ENCODE measurements at regions not wholly inside any gene's neighbourhood (a gene's known extent, or its start where the extent isn't known, plus 50 kb on each side); places are given as distances from the start of the nearest gene placed in this dataset.

DNA sequence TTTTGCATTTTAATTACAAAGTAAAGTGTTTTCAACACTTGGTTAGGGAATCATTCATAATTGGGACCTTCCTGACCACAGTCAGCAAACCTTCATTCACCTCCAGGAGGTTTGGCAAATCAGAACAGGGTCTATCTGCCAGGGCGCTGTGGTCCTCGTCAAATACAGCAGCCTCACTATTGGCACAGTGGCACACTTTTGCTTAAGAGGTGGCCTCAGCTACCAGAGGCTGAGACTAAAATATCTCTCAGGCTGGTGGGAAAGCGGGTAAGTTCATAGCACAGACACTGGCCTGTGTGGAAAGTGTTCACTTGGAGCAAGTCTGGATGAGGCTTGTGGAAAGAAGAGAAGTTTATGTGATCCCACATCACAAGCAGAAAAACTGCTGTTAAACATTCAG is 268.6 kb upstream of the DAPK1 start:
- Histone ChIP-seq H4K20me1 (replicated peaks; ENCODE audit: insufficient read depth) (no peaks in the 10 kb centered on the region), H3K9me2 (ENCODE audit: insufficient read depth) (no peaks in the 10 kb centered on the region), H3K79me2 (replicated peaks; ENCODE audit: insufficient read depth) (no peaks in the 10 kb centered on the region), H3K4me3 (no peak overlapping the region), H3K27me3 (ENCODE audit: insufficient read depth) (no peaks in the 10 kb centered on the region), H3F3A (replicated peaks; ENCODE audit: low read depth) (no peaks in the 10 kb centered on the region), H3K4me1 (ENCODE audit: insufficient read depth) (no peaks in the 10 kb centered on the region; the same call in 1 of the 2 replicates), H3K27ac (ENCODE audit: low read depth) (no peak overlapping the region), H3K36me3 (ENCODE audit: insufficient read depth) (no peaks in the 10 kb centered on the region), H2AFZ (no peak overlapping the region), H3K4me2 (no peak overlapping the region)
- no peak overlapping the region for H3K27ac Mint-ChIP-seq
- H3K9me3 Mint-ChIP-seq, result no peaks in the 10 kb centered on the region
- H3K4me3 Mint-ChIP-seq, result no peak overlapping the region
- no peak for TF ChIP-seq CREB1 (CRISPR knock-in tag; IDR thresholded peaks at IDR 0.05; ENCODE audit: low read depth)
- TF ChIP-seq NANOG (IDR thresholded peaks at IDR 0.05; ENCODE audit: borderline replicate concordance), result no peak
- no peak for TF ChIP-seq EZH2 (IDR thresholded peaks at IDR 0.05; ENCODE audit: low read depth, unreplicated experiment)
- TF ChIP-seq ZNF114 (CRISPR knock-in tag; IDR thresholded peaks at IDR 0.05), result no peak
- TF ChIP-seq STAT1 (IDR thresholded peaks at IDR 0.05; ENCODE audit: unreplicated experiment), result no peak
- no peak for TF ChIP-seq REST (IDR thresholded peaks at IDR 0.05; ENCODE audit: unreplicated experiment)
- TF ChIP-seq, protein P1, sequence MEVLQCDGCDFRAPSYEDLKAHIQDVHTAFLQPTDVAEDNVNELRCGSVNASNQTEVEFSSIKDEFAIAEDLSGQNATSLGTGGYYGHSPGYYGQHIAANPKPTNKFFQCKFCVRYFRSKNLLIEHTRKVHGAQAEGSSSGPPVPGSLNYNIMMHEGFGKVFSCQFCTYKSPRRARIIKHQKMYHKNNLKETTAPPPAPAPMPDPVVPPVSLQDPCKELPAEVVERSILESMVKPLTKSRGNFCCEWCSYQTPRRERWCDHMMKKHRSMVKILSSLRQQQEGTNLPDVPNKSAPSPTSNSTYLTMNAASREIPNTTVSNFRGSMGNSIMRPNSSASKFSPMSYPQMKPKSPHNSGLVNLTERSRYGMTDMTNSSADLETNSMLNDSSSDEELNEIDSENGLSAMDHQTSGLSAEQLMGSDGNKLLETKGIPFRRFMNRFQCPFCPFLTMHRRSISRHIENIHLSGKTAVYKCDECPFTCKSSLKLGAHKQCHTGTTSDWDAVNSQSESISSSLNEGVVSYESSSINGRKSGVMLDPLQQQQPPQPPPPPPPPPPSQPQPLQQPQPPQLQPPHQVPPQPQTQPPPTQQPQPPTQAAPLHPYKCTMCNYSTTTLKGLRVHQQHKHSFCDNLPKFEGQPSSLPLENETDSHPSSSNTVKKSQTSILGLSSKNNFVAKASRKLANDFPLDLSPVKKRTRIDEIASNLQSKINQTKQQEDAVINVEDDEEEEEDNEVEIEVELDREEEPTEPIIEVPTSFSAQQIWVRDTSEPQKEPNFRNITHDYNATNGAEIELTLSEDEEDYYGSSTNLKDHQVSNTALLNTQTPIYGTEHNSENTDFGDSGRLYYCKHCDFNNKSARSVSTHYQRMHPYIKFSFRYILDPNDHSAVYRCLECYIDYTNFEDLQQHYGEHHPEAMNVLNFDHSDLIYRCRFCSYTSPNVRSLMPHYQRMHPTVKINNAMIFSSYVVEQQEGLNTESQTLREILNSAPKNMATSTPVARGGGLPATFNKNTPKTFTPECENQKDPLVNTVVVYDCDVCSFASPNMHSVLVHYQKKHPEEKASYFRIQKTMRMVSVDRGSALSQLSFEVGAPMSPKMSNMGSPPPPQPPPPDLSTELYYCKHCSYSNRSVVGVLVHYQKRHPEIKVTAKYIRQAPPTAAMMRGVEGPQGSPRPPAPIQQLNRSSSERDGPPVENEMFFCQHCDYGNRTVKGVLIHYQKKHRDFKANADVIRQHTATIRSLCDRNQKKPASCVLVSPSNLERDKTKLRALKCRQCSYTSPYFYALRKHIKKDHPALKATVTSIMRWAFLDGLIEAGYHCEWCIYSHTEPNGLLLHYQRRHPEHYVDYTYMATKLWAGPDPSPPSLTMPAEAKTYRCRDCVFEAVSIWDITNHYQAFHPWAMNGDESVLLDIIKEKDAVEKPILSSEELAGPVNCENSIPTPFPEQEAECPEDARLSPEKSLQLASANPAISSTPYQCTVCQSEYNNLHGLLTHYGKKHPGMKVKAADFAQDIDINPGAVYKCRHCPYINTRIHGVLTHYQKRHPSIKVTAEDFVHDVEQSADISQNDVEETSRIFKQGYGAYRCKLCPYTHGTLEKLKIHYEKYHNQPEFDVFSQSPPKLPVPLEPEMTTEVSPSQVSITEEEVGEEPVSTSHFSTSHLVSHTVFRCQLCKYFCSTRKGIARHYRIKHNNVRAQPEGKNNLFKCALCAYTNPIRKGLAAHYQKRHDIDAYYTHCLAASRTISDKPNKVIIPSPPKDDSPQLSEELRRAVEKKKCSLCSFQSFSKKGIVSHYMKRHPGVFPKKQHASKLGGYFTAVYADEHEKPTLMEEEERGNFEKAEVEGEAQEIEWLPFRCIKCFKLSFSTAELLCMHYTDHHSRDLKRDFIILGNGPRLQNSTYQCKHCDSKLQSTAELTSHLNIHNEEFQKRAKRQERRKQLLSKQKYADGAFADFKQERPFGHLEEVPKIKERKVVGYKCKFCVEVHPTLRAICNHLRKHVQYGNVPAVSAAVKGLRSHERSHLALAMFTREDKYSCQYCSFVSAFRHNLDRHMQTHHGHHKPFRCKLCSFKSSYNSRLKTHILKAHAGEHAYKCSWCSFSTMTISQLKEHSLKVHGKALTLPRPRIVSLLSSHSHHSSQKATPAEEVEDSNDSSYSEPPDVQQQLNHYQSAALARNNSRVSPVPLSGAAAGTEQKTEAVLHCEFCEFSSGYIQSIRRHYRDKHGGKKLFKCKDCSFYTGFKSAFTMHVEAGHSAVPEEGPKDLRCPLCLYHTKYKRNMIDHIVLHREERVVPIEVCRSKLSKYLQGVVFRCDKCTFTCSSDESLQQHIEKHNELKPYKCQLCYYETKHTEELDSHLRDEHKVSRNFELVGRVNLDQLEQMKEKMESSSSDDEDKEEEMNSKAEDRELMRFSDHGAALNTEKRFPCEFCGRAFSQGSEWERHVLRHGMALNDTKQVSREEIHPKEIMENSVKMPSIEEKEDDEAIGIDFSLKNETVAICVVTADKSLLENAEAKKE (CRISPR knock-in tag; IDR thresholded peaks at IDR 0.05), result no peak
- TF ChIP-seq EZH2phosphoT487 (IDR thresholded peaks at IDR 0.05; ENCODE audit: unreplicated experiment), result no peak
- no peak for TF ChIP-seq ZNF331 (CRISPR knock-in tag; IDR thresholded peaks at IDR 0.05; ENCODE audit: low read depth)
- no peak for TF ChIP-seq POLR2AphosphoS5 (IDR thresholded peaks at IDR 0.05; ENCODE audit: low read depth)
- TF ChIP-seq CTCF (conservative IDR thresholded peaks at IDR 0.05; ENCODE audit: low read depth in 2 of 2), result no peak
- no peak for TF ChIP-seq JUNB (IDR thresholded peaks at IDR 0.05; ENCODE audit: unreplicated experiment)
- TF ChIP-seq ETS1 (IDR thresholded peaks at IDR 0.05), result no peak
- no peak for DNase-seq (ENCODE audit: low spot score)
- peaks cover 4% of the 10 kb centered on the region for H3K27me3 Mint-ChIP-seq (ENCODE audit: insufficient read depth, low read depth, poor library complexity)
- no peaks in the 10 kb centered on the region for H3K36me3 Mint-ChIP-seq (ENCODE audit: low read depth)
- ATAC-seq, result no peak
- H3K4me1 Mint-ChIP-seq, result no peaks in the 10 kb centered on the region
